Activated gamma-delta T cell treated with anti-CD3 and anti-CD28 coated beads, Interleukin-2, amount 50 U/mL, for 16 hours (primary cell): ENCODE measurements at regions not wholly inside any gene's neighbourhood (a gene's known extent, or its start where the extent isn't known, plus 50 kb on each side); places are given as distances from the start of the nearest gene placed in this dataset.
"Not testable (repeated sequence)": the region's sequence is repeated elsewhere in the genome, so short reads cannot be mapped to it uniquely, and the experiment has no call there.

Source experiments
- DNase-seq: peaks from one replicate; pipeline ENCODE4 v3.0.0-alpha.2; 2020; ENCODE audit warnings: low read depth

DNA sequence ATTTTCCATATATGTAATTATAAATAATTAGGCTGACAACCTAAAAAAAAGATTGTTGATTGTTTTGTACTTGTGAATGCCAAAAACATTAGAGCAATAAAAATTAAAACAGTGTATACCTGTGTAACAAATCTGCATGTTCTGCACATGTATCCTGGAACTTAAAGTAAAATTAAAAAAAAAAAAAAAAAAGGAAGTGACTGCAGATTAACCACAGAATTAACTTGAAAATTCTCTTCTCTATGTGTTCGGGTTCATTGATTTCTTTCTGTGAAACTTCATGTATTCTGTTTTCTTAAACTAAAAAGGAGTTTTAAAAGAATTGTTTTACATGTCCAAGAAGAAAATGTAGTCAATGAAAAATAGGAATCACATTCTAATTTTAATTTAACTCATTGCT lies 95.7 kb downstream of the FASLG start:
- no peak for DNase-seq

DNA sequence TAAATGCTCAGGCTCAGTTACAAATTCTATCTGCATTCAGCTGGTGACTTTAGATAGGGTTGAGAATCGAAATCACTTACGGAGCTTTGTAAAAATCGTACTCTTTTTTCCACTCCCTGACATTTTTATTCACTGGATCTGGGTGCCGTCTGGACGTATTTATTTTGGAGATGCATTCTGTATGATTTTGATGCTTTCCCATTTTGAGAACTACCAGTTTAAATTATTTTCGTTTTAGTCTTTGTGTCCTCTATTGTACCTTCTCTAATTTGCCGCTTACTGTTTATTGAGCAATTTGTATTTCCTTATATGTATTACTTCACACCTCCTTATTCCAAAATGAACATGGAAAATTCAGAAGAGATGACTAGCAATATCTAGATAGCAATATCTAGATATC lies 96.2 kb downstream of the FASLG start:
- no peak for DNase-seq

DNA sequence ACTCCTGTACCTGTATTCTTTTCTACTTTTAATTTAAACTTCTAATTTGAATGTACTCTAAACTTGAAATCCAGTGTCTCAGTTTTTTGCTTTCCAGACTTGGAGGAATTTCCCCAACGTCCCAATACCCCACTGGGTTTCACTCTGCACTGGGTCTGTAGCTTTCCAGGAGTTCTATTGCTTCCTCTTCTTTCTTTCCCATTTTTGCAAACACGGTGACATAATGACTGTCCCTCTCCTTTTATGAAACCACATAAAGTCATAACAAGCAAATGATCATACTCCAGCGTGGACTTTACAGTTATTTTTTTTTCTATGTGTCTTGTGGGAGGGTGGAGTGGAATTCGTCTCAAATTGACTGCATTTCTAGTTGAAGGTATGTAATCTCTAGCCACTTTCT lies 97.1 kb downstream of the FASLG start:
- DNase-seq, result no peak

DNA sequence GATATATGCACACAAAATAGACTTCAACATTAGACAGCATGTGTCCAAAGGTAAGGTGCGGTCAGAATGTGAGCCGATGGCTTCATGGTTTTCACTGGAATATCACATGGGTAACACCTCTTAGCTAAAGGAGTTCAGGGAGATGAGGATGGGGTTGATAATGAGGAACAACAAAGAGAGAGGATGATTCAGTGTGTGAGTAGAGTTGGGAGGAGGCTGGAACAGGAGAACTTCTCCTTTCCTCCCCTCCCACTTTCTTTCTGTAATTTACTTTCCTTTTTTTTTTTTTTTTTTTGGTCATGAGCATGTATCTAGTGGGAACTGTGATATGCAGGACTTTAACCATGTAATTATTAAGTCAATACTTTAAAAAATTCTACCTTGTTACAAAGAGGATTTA lies 99.4 kb downstream of the FASLG start:
- DNase-seq, result no peak

DNA sequence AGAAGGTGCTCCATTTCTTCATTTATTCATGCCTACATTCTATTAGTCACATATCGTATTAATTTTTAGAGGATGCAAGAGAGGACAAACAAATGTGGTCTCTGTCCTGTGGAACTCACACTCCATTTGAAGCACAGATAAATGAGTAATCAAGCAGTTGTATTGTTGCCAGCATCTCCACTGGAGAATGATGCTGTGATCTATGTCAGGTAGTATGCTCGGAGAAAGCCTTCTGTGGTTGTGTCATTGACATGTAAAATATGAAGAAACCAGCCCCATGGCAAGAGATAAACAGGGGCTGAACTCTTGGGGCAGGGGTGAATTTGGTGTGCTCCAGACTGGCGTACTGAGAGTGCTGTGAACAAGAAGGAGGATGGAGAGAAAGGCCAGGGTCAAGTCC lies 101.2 kb downstream of the FASLG start:
- no peak for DNase-seq

DNA sequence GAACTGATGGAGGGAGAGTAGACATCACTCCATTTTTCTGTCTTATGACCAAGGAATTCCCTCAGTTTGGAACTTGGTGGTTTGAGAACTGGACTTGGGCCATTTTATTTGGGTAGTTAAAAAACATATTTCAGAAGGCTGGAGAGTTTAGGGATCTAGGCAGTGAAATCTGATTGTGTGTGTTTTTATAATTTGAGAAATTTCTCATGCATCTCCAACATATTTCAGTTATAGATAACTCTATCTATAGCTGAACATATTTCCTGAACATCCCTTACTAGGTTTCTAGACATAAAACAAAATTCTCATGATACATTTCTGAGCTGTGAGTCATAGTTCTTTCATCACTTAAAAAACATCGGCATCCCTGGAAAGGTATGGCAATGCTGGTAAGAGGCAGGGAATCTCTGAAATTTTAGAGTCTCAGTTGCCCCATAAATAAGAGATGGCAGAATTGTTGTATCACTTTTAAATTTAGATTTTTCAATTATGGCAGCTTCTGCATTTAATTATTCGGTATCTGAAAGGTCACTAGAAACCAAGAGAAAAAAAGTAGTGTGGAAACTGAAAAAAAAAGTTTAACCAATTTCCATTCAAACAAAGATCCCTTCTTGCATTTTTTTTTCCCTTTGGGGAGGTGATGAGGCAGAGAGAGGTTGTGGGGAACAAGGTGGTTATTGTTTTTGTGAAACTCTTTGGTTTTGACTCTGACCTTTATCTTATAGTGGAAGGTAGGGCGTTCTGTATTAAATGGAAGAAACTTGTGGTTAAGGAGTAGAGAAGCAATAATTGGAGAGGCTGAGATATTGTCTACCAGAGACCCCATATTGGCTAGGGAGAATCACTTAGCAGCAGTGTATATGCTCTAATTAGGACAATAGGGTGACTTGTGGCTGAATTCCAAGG lies 102.9 kb downstream of the FASLG start:
- no peak for DNase-seq

DNA sequence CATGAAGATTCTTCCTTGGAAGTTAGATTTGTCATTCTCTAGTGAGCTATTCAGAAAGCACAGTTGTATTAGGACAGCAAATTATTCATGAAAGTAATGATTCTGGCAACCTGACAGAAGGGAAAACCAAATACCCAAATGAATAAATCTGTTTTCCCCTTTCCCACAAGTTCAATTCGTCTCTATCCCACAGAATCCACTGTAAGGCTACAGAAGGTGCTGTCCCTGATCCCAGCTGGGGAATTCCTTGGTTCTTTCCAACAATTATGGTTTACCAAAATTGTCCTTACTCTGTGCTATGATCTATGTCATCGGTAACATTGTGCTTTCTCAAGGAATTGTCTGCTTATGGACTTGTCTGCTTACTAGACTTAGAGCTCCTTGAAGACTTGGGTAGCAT lies 104.2 kb downstream of the FASLG start:
- DNase-seq, result no peak

DNA sequence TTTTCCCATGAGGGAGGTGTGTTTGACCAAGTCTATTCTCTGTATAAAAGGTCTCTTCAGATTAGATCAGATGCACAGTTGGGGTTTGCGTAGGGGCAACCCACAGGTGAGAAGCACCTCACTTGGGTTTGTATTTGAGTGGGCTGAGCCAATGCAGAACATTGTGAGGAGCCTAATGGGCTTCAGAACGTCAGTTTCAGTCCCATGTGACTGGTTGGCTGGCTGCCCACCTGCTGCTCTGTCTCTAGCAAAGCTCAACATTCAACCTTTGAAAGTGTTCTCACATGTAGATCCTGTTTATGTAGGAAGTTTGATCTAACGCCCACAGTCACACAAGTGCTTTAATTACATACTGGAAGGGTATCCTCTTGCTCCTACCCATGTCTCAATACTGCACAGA lies 105.5 kb downstream of the FASLG start:
- DNase-seq, result no peak

DNA sequence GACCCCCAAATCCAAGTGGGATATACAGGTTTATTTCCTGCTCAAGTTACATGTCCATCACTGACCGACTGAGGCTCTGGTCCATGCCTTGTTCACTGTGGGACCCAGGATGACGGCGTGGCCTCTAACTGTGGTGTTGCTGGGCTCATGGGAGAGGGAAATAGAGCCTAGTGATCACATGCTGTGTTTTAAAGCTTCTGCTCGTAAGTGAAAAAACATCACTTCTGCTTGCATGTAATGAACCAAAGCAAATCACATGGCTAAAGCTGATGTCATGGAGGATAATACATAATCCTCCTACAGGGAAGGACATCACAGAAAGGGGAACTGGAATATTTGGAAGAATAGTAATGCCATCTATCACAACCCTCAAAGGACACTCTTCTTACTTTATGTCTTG lies 107.6 kb downstream of the FASLG start:
- DNase-seq, result no peak

DNA sequence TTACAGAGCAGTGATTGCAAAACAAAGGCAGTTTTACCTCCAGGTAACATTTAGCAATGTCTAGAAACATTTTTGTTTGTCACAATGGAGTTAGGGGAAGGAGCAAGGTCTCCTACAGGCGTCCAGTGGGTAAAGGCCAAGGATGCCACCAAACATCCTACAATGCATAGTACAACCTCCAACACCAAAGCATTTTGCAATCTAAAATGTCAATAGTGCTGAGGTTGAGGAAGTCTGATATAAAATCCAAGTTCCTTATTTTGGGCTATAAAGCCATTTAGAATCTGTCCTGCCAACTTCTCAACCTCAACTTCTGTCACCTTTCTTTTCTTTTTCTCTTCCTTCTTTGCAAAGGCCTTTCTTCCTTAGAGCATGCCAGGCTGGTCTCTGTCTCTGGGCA lies 111.2 kb downstream of the FASLG start:
- DNase-seq, result no peak

DNA sequence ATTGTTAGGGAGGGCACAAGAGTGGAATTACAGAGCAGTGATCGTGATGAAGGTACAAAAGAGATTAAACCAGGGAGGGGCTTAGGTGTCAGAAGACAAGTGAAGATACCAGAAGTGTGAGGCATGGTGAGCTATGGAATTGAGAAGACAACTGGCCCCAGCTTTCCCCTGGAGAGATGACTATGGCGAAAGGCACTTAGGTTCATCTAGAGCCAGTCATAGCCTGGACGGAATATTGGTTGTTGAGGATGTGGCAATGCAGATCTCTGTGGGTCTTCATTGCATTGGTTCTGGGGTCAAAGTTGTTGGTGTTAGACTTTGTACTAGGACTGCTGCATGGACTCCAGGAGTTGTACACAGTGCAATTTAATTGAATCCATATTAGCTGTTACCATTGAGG lies 115.7 kb downstream of the FASLG start:
- no peak for DNase-seq

DNA sequence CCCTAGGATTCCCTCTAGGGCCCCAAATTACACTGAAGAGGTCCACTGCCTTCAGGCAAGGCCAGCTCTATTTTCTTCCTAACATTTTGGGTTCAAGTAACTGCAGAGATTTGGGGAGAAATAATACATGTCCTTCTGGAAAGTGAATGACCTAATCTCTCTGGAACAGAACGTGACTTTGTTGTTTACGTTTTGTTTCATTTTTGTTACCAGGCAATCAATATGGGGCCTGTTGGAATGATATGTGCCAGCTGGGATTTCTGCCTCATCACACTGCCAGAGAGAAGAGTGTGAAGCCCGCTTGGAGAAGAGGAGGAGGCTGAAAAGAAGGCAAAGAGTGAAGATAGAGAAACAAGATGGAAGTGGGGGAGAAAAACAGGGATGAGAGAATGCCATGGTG lies 116.7 kb downstream of the FASLG start:
- DNase-seq, result no peak

DNA sequence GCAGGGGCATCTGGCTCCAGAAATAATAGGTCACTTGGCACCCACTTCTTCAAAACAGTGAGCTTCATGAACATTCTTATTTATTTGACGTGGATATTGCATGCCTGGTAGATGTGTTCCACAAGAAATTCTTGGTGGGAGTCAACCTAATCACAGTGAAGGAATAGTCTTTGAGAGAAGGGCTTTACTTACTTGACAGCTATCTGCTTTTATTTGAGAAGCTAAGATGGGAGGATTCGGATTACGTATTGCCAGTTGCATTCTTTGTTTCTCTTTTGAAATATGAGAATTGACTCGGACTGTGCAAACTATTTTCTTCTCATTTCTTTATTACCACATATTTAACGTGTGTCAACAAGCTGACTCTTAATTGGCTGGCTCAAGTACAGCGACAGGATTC lies 117.2 kb downstream of the FASLG start:
- no peak for DNase-seq

DNA sequence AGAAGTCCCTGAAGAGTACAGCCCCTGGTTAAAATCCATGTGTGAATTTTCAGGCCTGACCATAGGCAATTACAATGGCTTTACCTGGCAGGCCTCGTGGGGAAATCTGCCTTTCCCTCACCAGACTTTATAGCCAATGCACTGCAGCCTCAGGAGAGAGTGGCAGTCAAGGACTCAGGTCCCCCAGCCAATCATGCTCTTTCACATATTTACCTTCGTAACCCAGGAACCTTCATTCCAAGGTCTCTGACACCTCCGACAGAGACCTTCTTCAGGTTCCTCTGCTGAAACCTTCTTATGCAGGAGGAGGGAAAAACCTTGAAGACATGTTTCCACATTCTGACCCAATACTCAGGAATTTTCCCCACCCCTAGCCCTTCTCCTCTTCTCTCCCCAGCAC lies 118.9 kb downstream of the FASLG start:
- DNase-seq, result no peak

DNA sequence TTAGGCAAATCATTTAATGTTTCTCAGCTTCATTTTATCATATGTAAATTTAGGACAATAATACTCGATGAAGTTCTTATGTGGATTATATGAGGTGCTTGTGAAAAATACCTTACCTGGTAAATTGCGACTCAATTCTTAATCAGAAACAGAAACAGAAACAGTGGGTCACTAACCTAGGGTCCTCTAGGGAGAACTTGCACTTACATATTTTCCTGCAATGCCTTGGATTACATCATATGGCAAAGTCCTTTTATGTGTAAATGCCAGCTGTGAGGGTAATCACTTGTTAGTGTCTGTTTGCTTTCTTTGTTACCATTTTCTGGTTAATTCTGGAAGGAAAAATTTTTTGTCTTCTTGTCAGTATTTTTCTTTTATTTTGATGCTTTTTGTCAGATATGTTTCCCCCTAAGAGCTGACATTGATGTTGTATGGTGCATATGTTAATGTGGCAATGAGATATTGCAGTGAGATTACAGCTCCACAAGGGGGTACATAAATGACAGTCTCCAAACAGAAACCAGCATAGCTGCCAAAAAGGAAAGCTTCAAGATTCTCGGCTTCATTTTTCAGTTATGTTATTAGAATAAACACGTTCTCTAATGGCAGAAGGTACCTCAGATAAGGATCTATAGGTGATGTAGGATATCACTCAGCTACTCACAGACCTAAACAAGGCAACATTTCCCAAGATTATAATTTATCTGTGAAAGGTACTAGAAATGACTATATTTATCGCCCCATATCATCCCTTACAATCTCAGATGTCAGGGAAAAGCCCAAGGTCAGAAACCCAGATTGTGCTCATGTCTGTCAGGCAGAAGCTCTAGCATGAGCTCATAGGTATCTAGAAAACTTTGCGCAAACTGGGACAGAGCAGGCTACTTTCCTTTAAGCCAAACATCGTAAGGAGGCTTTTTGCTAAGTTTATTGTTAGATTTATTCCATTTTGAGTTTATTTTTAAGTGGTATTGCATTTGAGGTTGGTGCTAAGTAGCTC lies 119.9 kb downstream of the FASLG start:
- DNase-seq, result no peak

DNA sequence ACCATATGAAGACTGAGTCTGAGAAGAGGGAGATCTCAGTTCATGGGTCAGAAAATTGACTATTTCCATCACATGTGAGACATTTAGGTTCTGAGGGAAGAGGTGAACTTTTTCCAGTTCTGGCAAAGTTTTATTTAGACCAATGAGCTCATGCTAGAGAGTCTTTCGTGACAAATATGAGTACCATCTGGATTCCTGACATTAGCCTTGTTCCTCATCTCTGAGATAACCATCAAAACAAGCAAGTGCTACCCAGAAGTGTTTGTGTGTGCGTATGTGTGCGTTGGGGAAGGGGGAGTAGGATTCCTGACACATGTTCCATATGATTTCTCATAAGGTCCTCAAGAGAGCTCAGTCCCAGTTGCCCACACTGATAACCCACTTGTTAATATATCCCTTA lies 120.6 kb downstream of the FASLG start:
- DNase-seq, result no peak

DNA sequence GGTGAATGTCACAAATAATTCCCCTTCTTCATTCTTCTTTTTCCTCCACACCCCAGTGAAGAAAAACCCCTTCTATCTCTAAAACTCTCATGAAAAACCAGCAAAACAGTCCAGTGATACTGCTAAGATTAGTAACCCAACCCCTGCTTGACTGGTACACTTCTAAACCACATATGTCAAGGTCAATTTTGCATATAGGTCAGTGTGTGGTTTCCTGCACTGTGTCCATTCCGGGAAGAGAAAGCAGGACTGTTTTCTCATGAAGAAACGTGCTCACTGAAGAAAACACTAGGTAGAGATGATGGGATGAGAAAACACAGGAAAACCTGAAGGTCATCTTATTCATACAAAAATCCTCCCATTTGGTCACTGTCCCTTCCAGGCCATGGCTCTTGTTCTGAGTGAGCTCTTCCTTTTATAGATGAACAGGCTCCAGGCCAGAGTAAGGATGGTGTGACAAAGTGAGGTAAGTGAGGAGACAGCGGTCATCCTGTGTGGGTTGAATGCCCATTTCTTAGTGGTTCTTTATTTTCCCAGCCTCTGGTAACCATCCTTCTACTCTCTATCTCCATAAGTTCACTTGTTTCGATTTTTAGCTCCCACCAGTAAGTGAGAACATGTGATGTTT lies 122.7 kb downstream of the FASLG start:
- DNase-seq, result no peak

DNA sequence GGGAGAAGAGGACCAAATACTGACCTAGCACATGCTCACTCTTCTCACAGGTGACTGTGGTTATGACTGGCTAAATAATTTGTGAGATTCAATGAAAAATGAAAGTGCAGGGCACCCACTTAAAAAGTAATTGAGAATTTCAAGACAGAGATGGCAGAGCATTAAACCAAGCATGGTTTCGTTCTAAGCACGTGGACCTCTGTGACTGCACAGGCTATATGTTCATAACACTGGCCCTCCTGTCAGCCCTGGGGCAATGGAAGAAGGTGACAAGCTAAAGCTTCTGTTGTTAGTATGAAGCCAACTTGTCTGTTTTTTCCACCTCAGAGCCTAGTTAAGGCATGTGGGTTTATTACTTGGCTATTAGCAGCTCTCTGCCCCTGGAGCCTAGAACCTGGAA lies 130.9 kb downstream of the FASLG start:
- no peak for DNase-seq

DNA sequence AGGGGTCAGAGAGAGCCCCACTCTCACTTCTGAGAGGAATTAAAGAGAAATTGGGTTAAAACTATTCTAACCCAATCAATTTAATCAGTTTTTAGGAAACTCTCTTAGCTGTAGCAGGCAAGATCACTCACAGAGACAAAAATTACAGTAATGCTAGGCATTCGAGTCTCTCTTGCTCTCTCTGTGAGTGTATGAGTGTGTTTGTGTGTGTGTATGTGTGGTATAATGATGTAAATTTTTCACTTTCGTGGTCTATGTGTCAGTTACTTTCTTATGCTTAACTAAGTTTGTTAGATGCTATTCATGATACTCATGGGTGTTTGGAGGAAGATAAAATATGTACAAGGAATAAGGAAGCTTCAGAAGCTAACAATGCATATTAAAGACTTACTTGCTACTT lies 131.3 kb downstream of the FASLG start:
- DNase-seq, result no peak

DNA sequence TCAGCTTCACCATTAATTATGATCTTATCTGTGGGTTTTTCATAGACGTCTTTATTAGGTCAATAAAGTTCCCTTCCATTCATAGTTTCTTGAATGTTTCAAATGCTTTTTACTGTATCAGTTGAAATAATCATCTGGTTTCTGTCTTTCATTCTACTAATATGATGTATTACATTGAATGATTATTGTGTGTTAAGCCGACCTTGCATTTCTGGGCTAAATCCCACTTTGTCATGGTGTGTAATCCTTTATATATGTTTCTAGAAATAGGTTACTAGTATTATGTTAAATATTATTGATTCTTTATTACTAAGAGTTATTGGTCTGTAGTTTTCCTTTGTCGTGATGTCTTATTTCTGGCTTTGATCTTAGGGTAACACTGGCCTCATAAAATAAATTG lies 134.9 kb downstream of the FASLG start:
- DNase-seq, result no peak

DNA sequence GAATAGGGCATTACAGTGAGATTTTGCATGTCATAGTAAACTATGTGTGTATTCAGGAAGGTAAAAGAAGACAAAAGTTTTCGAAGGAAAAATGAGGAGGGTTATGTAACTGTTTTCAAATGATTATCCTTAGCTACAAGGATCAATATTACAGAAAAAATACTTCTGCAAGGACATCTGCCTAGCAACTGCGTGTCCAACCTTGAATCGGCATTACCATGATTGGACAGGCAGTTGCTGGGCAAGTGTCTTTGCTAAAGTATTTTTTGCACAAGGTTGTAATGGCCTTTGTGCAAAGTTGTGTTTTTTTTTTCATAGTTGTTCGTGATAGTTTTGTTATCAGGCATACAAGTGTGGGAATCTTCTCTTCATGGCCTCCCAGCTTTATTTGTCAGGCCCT lies 136.8 kb downstream of the FASLG start:
- DNase-seq, result no peak

DNA sequence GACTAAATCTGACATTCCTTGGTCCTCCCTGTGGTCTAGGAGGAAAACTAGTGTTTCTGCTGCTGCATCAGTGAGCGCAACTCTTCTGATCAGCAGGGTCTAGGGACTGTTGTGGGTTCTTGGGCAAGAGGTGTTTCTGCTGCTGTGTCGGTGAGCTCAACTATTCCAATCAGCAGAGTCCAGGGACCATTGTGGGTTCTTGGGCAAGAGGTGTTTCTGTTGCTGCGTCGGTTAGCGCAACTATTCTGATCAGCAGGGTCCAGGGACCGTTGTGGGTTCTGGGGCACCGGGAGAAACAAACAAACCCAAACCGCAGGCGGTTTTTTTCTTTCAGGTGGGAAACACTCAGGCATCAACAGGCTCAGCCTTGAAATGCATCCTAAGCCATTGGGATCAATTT lies 140.9 kb downstream of the FASLG start:
- not testable (repeated sequence) for DNase-seq
